ENCODE measurements at regions not wholly inside any gene's neighbourhood (a gene's known extent, or its start where the extent isn't known, plus 50 kb on each side); places are given as distances from the start of the nearest gene placed in this dataset.

DNA sequence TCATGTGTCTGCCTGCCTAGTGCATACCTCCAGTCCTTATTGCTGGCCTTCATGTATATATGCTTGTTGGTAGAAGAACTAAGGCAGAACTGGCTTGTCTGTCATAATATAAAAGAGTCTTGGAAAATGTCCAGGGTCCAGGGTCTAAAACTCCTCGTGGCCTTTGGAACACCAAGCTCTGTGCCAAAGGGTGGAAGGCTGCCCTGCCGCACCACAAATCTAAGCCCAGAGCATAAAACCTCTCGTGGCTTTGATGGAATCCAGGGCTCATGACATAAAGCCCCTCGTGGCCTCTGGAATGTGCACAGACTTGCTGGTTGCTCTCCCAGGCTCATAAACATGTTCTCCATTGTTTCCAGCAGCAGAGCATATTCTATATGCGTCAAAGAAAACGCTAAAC lies 107.9 kb downstream of the BBS10 start:
- TF ChIP-seq, protein P1, sequence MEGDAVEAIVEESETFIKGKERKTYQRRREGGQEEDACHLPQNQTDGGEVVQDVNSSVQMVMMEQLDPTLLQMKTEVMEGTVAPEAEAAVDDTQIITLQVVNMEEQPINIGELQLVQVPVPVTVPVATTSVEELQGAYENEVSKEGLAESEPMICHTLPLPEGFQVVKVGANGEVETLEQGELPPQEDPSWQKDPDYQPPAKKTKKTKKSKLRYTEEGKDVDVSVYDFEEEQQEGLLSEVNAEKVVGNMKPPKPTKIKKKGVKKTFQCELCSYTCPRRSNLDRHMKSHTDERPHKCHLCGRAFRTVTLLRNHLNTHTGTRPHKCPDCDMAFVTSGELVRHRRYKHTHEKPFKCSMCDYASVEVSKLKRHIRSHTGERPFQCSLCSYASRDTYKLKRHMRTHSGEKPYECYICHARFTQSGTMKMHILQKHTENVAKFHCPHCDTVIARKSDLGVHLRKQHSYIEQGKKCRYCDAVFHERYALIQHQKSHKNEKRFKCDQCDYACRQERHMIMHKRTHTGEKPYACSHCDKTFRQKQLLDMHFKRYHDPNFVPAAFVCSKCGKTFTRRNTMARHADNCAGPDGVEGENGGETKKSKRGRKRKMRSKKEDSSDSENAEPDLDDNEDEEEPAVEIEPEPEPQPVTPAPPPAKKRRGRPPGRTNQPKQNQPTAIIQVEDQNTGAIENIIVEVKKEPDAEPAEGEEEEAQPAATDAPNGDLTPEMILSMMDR (IDR thresholded peaks at IDR 0.05; ENCODE audit: insufficient read depth, low read length, poor library complexity, severe bottlenecking): no peak
- DNase-seq (ENCODE audit: extremely low read depth, insufficient read length): no peak

DNA sequence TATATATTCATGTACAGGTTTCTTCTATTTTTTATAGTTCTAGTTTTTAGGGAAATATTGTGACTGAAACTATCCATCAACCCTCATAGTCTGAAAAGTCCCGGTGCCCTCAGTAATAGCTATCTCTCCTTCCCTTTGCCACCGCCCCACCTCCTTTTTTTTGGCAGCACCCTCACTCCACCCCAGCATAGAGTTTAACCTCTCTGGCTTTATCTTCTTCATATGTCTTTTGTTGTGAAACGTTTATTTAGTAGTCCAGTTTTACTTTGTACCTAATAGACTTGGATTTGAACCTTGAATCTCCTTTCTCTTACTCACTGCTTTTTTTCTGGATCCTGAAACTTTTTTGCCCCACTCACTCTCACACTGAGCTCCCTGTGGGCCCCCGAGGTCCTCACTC lies 109.5 kb downstream of the BBS10 start:
- Histone ChIP-seq H3K36me3 (ENCODE audit: control insufficient read depth, insufficient read depth, low read length) (no peaks in the 10 kb centered on the region), H3K4me3 (replicated peaks; ENCODE audit: low read depth, low read length) (no peak overlapping the region), H3K27me3 (replicated peaks; ENCODE audit: control insufficient read depth, insufficient read depth, low read length) (no peaks in the 10 kb centered on the region)
- TF ChIP-seq, protein P1 (IDR thresholded peaks at IDR 0.05; ENCODE audit: insufficient read depth, low read length, poor library complexity, severe bottlenecking): no peak
- DNase-seq (ENCODE audit: extremely low read depth, insufficient read length): no peak

More for the DNA sequence above, 107.9 kb downstream of the BBS10 start:
- Histone ChIP-seq H3K36me3 (ENCODE audit: control insufficient read depth, insufficient read depth, low read length) (no peaks in the 10 kb centered on the region), H3K27me3 (replicated peaks; ENCODE audit: control insufficient read depth, insufficient read depth, low read length) (no peaks in the 10 kb centered on the region), H3K4me3 (replicated peaks; ENCODE audit: low read depth, low read length) (no peak overlapping the region)

DNA sequence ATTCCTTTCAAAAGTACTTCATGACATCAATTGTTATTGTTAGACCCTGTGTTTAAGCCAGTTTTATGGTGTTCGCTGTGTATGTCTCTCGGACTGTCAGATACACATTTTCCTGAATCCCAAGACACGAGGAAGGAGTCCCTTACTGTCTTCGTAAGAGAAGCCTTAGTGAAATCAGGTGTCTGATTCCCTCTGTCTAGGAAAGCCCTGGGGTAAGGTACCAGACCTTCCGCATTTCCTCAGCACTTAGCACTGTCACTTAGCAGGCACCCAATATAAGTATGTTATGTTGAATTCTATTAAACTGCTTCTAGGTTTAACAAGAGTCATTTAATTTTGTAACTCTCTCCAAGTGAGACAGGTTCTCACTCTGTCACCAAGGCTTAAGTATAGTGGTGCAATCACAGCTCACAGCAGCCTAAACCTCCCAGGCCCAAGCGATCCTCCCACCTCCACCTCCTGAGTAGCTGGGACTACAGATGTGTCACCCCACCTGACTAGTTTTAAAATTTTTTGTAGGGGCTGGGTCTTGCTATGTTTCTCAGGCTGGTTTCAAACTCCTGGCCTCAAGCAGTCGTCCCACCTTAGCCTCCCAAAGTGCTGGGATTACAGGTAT lies 111.0 kb downstream of the BBS10 start:
- no peak for DNase-seq (ENCODE audit: extremely low read depth, insufficient read length)
- TF ChIP-seq, protein P1 (IDR thresholded peaks at IDR 0.05; ENCODE audit: insufficient read depth, low read length, poor library complexity, severe bottlenecking): no peak
- Histone ChIP-seq H3K27me3 (replicated peaks; ENCODE audit: control insufficient read depth, insufficient read depth, low read length) (no peaks in the 10 kb centered on the region), H3K36me3 (ENCODE audit: control insufficient read depth, insufficient read depth, low read length) (no peaks in the 10 kb centered on the region), H3K4me3 (replicated peaks; ENCODE audit: low read depth, low read length) (no peak overlapping the region)

DNA sequence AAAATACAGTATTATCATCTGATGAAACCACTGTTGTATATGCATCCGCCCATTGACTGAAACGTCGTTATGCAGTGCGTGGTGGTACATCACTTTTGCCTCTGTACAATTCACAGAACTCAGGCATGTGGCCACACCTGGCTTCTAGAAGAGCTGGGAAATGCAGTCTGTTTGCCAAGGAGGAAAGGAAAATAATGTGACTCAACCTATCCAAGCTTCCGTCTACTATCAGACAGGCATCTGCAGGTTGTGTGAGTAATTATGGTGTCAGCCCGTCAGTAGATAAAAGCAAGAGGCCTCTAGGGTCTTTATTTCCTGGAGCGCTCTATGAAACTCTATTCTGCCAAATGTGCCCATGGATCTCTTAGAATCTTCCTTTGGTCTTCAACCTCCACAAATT lies 111.6 kb downstream of the BBS10 start:
- Histone ChIP-seq H3K27me3 (replicated peaks; ENCODE audit: control insufficient read depth, insufficient read depth, low read length) (no peaks in the 10 kb centered on the region), H3K4me3 (replicated peaks; ENCODE audit: low read depth, low read length) (no peak overlapping the region), H3K36me3 (ENCODE audit: control insufficient read depth, insufficient read depth, low read length) (no peaks in the 10 kb centered on the region)
- no peak for DNase-seq (ENCODE audit: extremely low read depth, insufficient read length)
- TF ChIP-seq, protein P1 (IDR thresholded peaks at IDR 0.05; ENCODE audit: insufficient read depth, low read length, poor library complexity, severe bottlenecking): no peak

DNA sequence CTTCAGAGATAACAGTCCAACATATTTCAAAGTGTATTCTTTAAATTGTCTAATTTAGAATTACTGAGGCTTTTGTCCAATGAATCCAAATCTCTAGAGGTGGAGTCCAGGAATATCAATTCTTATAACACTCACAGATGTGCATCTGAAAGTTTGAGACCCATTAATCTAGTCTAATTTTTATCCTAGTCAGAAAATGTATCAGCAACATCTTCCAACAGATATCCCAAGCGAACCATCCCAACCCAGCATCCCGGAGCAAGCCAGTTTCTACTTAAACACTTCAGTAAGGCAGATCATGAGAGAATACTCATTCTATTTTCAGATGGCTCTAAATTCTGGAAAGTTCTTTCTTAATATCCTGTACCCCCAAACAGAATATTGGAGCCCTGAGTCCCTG lies 113.5 kb downstream of the BBS10 start:
- Histone ChIP-seq H3K4me3 (replicated peaks; ENCODE audit: low read depth, low read length) (no peak overlapping the region), H3K27me3 (replicated peaks; ENCODE audit: control insufficient read depth, insufficient read depth, low read length) (no peaks in the 10 kb centered on the region), H3K36me3 (ENCODE audit: control insufficient read depth, insufficient read depth, low read length) (no peaks in the 10 kb centered on the region)
- TF ChIP-seq, protein P1 (IDR thresholded peaks at IDR 0.05; ENCODE audit: insufficient read depth, low read length, poor library complexity, severe bottlenecking): no peak
- no peak for DNase-seq (ENCODE audit: extremely low read depth, insufficient read length)

DNA sequence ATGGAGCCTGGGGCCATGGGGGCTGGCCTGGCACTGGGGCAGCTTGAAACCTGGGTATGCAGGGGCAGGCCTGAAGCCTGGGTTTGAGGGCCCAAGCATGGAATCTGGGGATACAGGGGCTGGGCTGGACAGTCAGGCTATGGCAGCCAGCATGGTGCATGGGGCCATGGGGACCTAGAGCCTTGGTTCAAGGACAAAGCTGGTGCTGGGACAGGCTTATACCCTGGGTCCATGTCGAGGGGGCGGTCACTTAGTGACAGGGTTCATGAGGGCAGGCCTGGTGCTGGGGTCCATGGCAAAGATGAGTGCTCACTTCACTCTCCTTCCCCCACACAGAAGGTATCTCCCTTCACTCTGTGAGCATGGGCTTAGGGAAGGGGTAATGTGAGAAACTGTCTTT lies 116.2 kb downstream of the BBS10 start:
- no peaks in the 10 kb centered on the region for H3K36me3 ChIP-seq (ENCODE audit: control insufficient read depth, insufficient read depth, low read length)

More for the DNA sequence above, 116.2 kb downstream of the BBS10 start:
- no peak overlapping the region for H3K4me3 ChIP-seq (replicated peaks; ENCODE audit: low read depth, low read length)
- TF ChIP-seq, protein P1 (IDR thresholded peaks at IDR 0.05; ENCODE audit: insufficient read depth, low read length, poor library complexity, severe bottlenecking): no peak
- no peaks in the 10 kb centered on the region for H3K27me3 ChIP-seq (replicated peaks; ENCODE audit: control insufficient read depth, insufficient read depth, low read length)
- no peak for DNase-seq (ENCODE audit: extremely low read depth, insufficient read length)

Data from GM06990 (cell line).